ENCODE measurements at regions not wholly inside any gene's neighbourhood (a gene's known extent, or its start where the extent isn't known, plus 50 kb on each side); places are given as distances from the start of the nearest gene placed in this dataset.

DNA sequence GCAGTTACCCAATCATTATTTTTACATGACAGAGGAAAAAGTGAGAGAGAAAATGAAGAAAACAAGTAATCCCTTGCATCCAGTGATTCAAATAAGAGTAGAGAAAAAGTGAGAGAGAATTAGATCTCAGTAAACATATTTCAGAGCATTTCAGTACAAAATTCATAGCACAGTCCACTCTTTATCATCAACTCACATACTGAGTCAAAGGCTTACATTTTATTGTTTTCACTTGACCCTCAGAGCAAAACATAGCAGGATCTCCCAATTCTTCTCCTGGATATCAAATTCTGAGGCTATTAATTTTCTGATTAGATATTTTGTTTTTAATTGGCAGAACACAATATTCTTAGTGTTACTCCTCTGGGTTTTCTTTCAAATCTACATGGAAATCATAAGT lies 1568.3 kb upstream of the PRR20A start:
- Mint-ChIP-seq H3K36me3 (ENCODE audit: insufficient read depth) (no peaks in the 10 kb centered on the region), H3K9me3 (ENCODE audit: low read depth) (no peaks in the 10 kb centered on the region), H3K27ac (no peak overlapping the region), H3K4me3 (ENCODE audit: low read depth) (no peak overlapping the region), H3K27me3 (no peaks in the 10 kb centered on the region), H3K4me1 (ENCODE audit: low read depth) (peaks cover 2% of the 10 kb centered on the region)
- no peak for DNase-seq (ENCODE audit: low spot score, unreplicated experiment)
- TF ChIP-seq, protein P1, sequence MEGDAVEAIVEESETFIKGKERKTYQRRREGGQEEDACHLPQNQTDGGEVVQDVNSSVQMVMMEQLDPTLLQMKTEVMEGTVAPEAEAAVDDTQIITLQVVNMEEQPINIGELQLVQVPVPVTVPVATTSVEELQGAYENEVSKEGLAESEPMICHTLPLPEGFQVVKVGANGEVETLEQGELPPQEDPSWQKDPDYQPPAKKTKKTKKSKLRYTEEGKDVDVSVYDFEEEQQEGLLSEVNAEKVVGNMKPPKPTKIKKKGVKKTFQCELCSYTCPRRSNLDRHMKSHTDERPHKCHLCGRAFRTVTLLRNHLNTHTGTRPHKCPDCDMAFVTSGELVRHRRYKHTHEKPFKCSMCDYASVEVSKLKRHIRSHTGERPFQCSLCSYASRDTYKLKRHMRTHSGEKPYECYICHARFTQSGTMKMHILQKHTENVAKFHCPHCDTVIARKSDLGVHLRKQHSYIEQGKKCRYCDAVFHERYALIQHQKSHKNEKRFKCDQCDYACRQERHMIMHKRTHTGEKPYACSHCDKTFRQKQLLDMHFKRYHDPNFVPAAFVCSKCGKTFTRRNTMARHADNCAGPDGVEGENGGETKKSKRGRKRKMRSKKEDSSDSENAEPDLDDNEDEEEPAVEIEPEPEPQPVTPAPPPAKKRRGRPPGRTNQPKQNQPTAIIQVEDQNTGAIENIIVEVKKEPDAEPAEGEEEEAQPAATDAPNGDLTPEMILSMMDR (IDR thresholded peaks at IDR 0.05; ENCODE audit: unreplicated experiment), result no peak

DNA sequence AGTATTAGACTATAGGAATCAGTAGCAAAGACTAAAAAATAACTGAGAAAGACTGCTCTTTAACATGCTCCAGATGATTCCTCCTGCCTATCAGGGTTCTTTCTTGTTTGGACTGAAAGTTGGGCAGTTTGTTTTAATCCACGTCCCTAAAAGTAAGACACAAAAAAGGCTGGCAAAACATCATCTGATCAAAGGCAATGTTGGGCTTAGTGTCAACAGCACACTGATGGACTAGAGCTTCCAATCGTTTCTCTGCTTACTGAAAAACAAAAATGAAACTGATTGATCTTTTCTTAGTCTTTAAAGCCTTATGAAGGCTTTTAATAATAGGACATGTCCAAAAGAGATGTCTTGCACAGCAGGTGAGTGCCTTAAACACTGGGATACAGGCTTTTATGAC lies 1567.9 kb upstream of the PRR20A start:
- Mint-ChIP-seq H3K36me3 (ENCODE audit: insufficient read depth) (no peaks in the 10 kb centered on the region), H3K4me3 (ENCODE audit: low read depth) (no peak overlapping the region), H3K27me3 (no peaks in the 10 kb centered on the region), H3K4me1 (ENCODE audit: low read depth) (peaks cover 2% of the 10 kb centered on the region), H3K9me3 (ENCODE audit: low read depth) (no peaks in the 10 kb centered on the region), H3K27ac (no peak overlapping the region)
- DNase-seq (ENCODE audit: low spot score, unreplicated experiment), result no peak
- TF ChIP-seq, protein P1 (IDR thresholded peaks at IDR 0.05; ENCODE audit: unreplicated experiment), result no peak

DNA sequence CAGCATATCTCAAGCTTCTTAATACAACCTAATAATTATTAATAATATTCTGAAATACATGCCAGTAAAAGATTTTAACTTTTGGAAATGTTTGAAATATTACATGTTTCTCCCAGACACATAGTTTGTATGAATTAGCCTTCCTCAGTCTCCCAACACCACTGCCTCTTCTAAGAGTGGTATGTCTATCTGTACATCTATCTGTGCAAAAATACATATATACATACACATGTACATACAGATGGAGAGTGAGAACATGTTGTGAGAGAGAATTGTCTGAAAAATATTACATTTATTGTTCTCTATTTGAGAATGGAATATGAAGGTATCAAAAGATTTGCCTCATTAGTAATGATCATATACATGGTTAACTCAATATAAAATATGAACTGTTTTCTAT lies 1567.2 kb upstream of the PRR20A start:
- Mint-ChIP-seq H3K4me1 (ENCODE audit: low read depth) (peaks cover 2% of the 10 kb centered on the region), H3K4me3 (ENCODE audit: low read depth) (no peak overlapping the region), H3K9me3 (ENCODE audit: low read depth) (no peaks in the 10 kb centered on the region), H3K27me3 (no peaks in the 10 kb centered on the region), H3K36me3 (ENCODE audit: insufficient read depth) (no peaks in the 10 kb centered on the region), H3K27ac (no peak overlapping the region)
- TF ChIP-seq, protein P1 (IDR thresholded peaks at IDR 0.05; ENCODE audit: unreplicated experiment), result no peak
- DNase-seq (ENCODE audit: low spot score, unreplicated experiment), result no peak

DNA sequence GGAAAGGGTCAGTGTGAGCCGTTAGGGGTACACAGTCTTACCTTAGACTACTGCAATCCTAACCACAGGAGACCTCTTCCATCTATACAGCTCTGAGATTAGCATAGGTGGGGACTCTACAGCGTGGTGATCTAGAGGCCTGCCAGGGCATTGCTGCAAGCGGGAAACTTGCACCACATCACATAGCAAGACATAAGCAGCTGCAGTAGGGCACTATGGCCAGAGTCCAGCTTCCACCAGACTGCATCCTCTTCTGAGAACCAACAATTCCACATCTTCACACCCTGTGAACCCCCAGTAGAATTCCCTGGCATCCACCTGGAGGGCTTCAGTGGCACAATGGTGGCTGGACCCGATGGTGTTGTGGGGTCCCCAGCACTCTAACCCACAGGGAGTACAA lies 1564.3 kb upstream of the PRR20A start:
- Mint-ChIP-seq H3K27me3 (peaks cover 24% of the 10 kb centered on the region), H3K27ac (no peak overlapping the region), H3K4me1 (ENCODE audit: low read depth) (peaks cover 2% of the 10 kb centered on the region), H3K9me3 (ENCODE audit: low read depth) (no peaks in the 10 kb centered on the region), H3K4me3 (ENCODE audit: low read depth) (no peak overlapping the region), H3K36me3 (ENCODE audit: insufficient read depth) (no peaks in the 10 kb centered on the region)
- DNase-seq (ENCODE audit: low spot score, unreplicated experiment), result no peak
- TF ChIP-seq, protein P1 (IDR thresholded peaks at IDR 0.05; ENCODE audit: unreplicated experiment), result no peak

DNA sequence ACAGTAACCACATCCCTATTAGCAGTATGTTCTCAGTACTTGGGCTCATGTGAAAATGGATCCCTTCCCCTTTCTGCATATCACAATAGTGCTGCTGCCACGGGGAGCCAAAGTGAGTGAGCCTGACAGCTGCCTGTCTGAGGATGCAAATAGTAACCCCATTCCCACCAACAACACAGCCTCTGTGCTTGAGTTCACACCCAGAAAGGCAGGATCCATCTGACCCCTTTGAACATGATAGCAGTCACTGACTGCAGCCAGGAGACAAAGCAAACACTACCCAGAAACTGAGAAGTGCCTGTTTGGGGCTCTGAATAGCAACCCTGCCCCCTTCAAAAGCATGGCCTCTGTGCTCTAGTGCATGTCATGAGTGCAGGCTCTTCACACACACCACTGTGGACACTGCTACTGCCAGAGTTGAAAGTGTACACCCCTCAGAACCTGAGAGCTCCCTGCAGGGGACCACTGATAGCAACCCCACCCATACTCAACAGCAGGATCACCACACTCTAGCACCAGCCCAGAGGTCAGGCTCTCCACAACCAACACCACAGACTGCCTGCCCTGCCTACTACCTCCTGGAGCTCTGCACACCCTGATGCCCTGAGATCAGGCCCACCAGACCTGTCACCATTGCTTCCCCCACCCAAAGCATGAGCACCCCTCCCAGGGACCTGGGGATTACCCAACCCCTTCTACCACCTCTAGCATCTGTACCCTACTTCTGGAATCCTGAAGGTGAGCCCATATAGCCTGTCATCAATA lies 1563.5 kb upstream of the PRR20A start:
- H3K36me3 Mint-ChIP-seq (ENCODE audit: insufficient read depth), result no peaks in the 10 kb centered on the region
- no peak for DNase-seq (ENCODE audit: low spot score, unreplicated experiment)
- TF ChIP-seq, protein P1 (IDR thresholded peaks at IDR 0.05; ENCODE audit: unreplicated experiment), result no peak
- H3K4me3 Mint-ChIP-seq (ENCODE audit: low read depth), result no peak overlapping the region
- peaks cover 33% of the 10 kb centered on the region for H3K27me3 Mint-ChIP-seq
- H3K27ac Mint-ChIP-seq, result no peak overlapping the region
- H3K9me3 Mint-ChIP-seq (ENCODE audit: low read depth), result no peaks in the 10 kb centered on the region
- H3K4me1 Mint-ChIP-seq (ENCODE audit: low read depth), result peaks cover 4% of the 10 kb centered on the region
